GM18867 (cell line): ENCODE measurements at regions not wholly inside any gene's neighbourhood (a gene's known extent, or its start where the extent isn't known, plus 50 kb on each side); places are given as distances from the start of the nearest gene placed in this dataset.
"Not testable (repeated sequence)": the region's sequence is repeated elsewhere in the genome, so short reads cannot be mapped to it uniquely, and the experiment has no call there.

Source experiments
- ATAC-seq: cut with Tn5 transposase; IDR thresholded peaks from one replicate; pipeline ENCODE4 v1.9.1; 2021; ENCODE audit warnings: mild to moderate bottlenecking, moderate library complexity; ENCODE audit not compliant: unreplicated experiment

GRCh38 chr5:75951158-75951557 is 132.0 kb upstream of the SV2C start:
- ATAC-seq = no peak

- no peak for ATAC-seq
These were observed 134.7 kb upstream of the SV2C start for GRCh38 chr5:75948438-75948837.

- no peak for ATAC-seq
These were observed 142.8 kb upstream of the SV2C start for GRCh38 chr5:75940418-75940817.

- no peak for ATAC-seq
These were observed 147.6 kb upstream of the SV2C start for GRCh38 chr5:75935572-75935971.

GRCh38 chr5:75933489-75933888 is 149.7 kb upstream of the SV2C start:
- no peak for ATAC-seq

- no peak for ATAC-seq
These were observed 152.0 kb upstream of the SV2C start for GRCh38 chr5:75931175-75931574.

- ATAC-seq = no peak
These were observed 154.2 kb upstream of the SV2C start for GRCh38 chr5:75928992-75929391.

GRCh38 chr5:75922480-75922879 is 160.7 kb upstream of the SV2C start:
- ATAC-seq = no peak

GRCh38 chr5:75921011-75921410 is 162.2 kb upstream of the SV2C start:
- no peak for ATAC-seq

GRCh38 chr5:75916144-75916543 is 167.0 kb upstream of the SV2C start:
- ATAC-seq = no peak

GRCh38 chr5:75909223-75909622 is 174.0 kb upstream of the SV2C start:
- ATAC-seq = no peak

- no peak for ATAC-seq
These were observed 175.5 kb upstream of the SV2C start for GRCh38 chr5:75907651-75908050.

- ATAC-seq = no peak
These were observed 177.2 kb upstream of the POC5 start for GRCh38 chr5:75894482-75894881.

GRCh38 chr5:75891736-75892135 is 174.5 kb upstream of the POC5 start:
- no peak for ATAC-seq

- no peak for ATAC-seq
These were observed 173.8 kb upstream of the POC5 start for GRCh38 chr5:75891020-75891419.

- no peak for ATAC-seq
These were observed 173.3 kb upstream of the POC5 start for GRCh38 chr5:75890546-75890945.

GRCh38 chr5:75886706-75887105 is 169.5 kb upstream of the POC5 start:
- no peak for ATAC-seq

GRCh38 chr5:75885849-75886596 is 168.8 kb upstream of the POC5 start:
- ATAC-seq = no peak

- ATAC-seq = no peak
These were observed 168.1 kb upstream of the POC5 start for GRCh38 chr5:75885321-75885720.

GRCh38 chr5:75869891-75870290 is 152.7 kb upstream of the POC5 start:
- ATAC-seq = no peak

GRCh38 chr5:75862872-75863271 is 145.6 kb upstream of the POC5 start:
- no peak for ATAC-seq

GRCh38 chr5:75859621-75860020 is 142.4 kb upstream of the POC5 start:
- not testable (repeated sequence) for ATAC-seq

GRCh38 chr5:75856056-75856455 is 138.8 kb upstream of the POC5 start:
- no peak for ATAC-seq
